Bronchial epithelial cell (primary cell): ENCODE measurements at regions not wholly inside any gene's neighbourhood (a gene's known extent, or its start where the extent isn't known, plus 50 kb on each side); places are given as distances from the start of the nearest gene placed in this dataset.

ENCODE experiments used
- DNase-seq: peaks from one replicate; pipeline ENCODE4 v3.0.0-alpha.2; 2010; ENCODE audit warnings: low read depth
- FAIRE-seq: peaks from 2 replicates; lab custom pipeline; 2011; peaks lifted over from hg19 to GRCh38; lab: Jason Lieb, UNC
- H3K27me3 ChIP-seq: 2 replicates; pipeline ENCODE4 v1.5.1; 2011; ENCODE audit warnings: low read length; ENCODE audit not compliant: control insufficient read depth, insufficient read depth
- H3K36me3 ChIP-seq: 2 replicates; pipeline ENCODE4 v1.5.1; 2011; ENCODE audit warnings: low read length; ENCODE audit not compliant: control insufficient read depth, insufficient read depth
- H3K4me3 ChIP-seq: 2 replicates; pipeline ENCODE4 v1.5.1; 2011; ENCODE audit warnings: mild to moderate bottlenecking, low read depth, low read length, control low read depth
- CTCF ChIP-seq: IDR thresholded peaks from 2 replicates; pipeline ENCODE4 v1.5.1; 2011; ENCODE audit warnings: mild to moderate bottlenecking, moderate library complexity, low read length, control low read depth, inconsistent platforms; ENCODE audit not compliant: insufficient read depth, severe bottlenecking

- FAIRE-seq (no peak), DNase-seq (no peak)
- Histone ChIP-seq H3K27me3 (no peaks in the 10 kb centered on the region), H3K36me3 (no peaks in the 10 kb centered on the region), H3K4me3 (no peak overlapping the region)
- TF ChIP-seq CTCF, result no peak
Measured at GRCh38 chr9:13568841-13569601, 289.5 kb upstream of the MPDZ start.

GRCh38 chr9:13568405-13568804 lies 288.9 kb upstream of the MPDZ start:
- DNase-seq (no peak), FAIRE-seq (no peak)
- no peaks in the 10 kb centered on the region for H3K36me3 ChIP-seq
- no peak overlapping the region for H3K4me3 ChIP-seq
- no peaks in the 10 kb centered on the region for H3K27me3 ChIP-seq
- no peak for TF ChIP-seq CTCF

DNA sequence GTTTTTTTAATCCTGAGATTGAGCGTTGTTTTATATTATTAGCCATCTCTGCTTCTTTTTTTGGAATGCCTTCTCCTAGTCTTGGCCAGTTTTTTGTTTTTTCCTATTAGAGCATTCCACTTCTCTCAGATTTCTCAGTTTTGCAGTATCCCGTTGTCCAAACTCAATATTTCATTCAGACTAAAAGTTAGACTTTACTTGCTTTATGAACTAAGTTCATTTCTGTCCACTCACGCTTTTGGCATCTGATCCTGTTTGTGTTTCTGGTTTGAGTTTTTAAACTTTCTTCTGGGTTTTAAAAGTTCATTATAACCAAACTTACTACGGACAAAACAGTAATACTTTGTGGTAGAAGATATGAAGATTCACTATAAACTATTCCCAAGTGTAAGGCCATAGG lies 288.3 kb upstream of the MPDZ start:
- H3K27me3 ChIP-seq, result no peaks in the 10 kb centered on the region
- no peaks in the 10 kb centered on the region for H3K36me3 ChIP-seq
- no peak for TF ChIP-seq CTCF
- no peak overlapping the region for H3K4me3 ChIP-seq
- FAIRE-seq, result no peak
- DNase-seq, result no peak

DNA sequence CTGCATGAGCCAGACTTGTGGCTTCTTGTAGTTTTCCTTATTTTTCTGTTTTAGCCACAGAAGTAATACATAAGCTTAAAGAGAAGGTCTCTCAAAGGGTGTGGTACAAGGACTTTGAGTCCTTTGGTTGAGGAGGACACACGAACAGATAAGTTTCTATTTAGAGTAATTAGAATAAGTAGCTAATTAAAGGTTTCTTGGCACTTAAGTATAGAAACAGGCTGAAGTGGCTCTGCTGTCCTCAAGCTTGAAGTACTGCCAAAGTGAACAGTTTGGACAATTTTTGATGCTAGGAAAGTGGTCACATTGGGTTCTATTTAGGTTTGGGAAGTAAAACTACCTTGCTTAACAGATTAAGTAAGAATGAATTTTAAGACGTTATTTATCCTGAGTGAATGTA lies 278.3 kb upstream of the MPDZ start:
- no peak for FAIRE-seq
- TF ChIP-seq CTCF, result no peak

DNA sequence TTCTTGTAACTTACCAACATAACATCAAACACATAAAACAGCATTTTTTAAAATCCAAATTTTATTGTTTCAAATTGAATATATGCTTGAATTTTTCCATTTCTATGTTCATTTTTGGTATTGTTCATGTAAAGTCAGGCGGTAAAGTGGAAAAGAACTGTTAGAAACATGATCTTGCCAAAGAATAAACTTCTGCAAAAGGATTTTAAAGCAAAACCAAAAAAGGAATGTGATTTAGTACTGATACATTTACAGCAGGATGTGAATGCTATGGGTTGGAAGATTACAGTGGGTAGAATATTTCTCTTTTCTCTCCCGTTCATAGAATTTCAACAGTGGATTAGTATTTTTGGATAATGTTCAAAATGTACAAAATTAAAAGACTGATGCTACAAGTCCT lies 277.2 kb upstream of the MPDZ start:
- TF ChIP-seq CTCF, result no peak
- H3K27me3 ChIP-seq, result no peaks in the 10 kb centered on the region
- H3K36me3 ChIP-seq, result no peaks in the 10 kb centered on the region
- DNase-seq, result no peak
- no peak overlapping the region for H3K4me3 ChIP-seq
- FAIRE-seq, result no peak

More for the DNA sequence above, 278.3 kb upstream of the MPDZ start:
- Histone ChIP-seq H3K36me3 (no peaks in the 10 kb centered on the region), H3K4me3 (no peak overlapping the region), H3K27me3 (no peaks in the 10 kb centered on the region)
- no peak for DNase-seq

- DNase-seq (no peak), FAIRE-seq (no peak)
- Histone ChIP-seq H3K4me3 (no peak overlapping the region), H3K36me3 (no peaks in the 10 kb centered on the region), H3K27me3 (no peaks in the 10 kb centered on the region)
- TF ChIP-seq CTCF, result no peak
Measured at GRCh38 chr9:13555989-13556500, 276.6 kb upstream of the MPDZ start.
